Colonic mucosa (tissue), 4 donors: ENCODE measurements at regions not wholly inside any gene's neighbourhood (a gene's known extent, or its start where the extent isn't known, plus 50 kb on each side); places are given as distances from the start of the nearest gene placed in this dataset.
"Not testable (repeated sequence)": the region's sequence is repeated elsewhere in the genome, so short reads cannot be mapped to it uniquely, and the experiment has no call there.

ENCODE experiments used
- DNase-seq: peaks from one replicate; pipeline ENCODE4 v3.0.0-alpha.2; 2020
- H3K27ac ChIP-seq: fragments of 200-600 bp; one replicate; pipeline ENCODE4 v1.8.0; 2021
- H3K27me3 ChIP-seq: fragments of 200-600 bp; one replicate; pipeline ENCODE4 v1.8.0; 2021
- H3K36me3 ChIP-seq: fragments of 200-600 bp; one replicate; pipeline ENCODE4 v1.8.0; 2021
- H3K4me1 ChIP-seq: fragments of 200-600 bp; one replicate; pipeline ENCODE4 v1.8.0; 2021; ENCODE audit warnings: mild to moderate bottlenecking
- H3K4me3 ChIP-seq: fragments of 200-600 bp; one replicate; pipeline ENCODE4 v1.8.0; 2021
- H3K9ac ChIP-seq, 2 donors: one replicate each; pipeline ENCODE4 v1.7.0; 2013; ENCODE audit warnings: control low read depth in 2 of 2, low read depth in 2 of 2, low read length in 2 of 2
- H3K9me3 ChIP-seq: fragments of 200-600 bp; one replicate; pipeline ENCODE4 v1.8.0; 2021
- CTCF ChIP-seq: fragments of 200-600 bp; IDR thresholded peaks from one replicate; pipeline ENCODE4 v1.8.0; 2022; ENCODE audit warnings: antibody characterized with exemption, mild to moderate bottlenecking
- intact Hi-C: fragments of 100-400 bp; cut with DNase I; formaldehyde crosslinking; loops from one replicate; pipeline ENCODE4 v1.14.1; 2022
- donor health status: healthy.
- donor health status: DM: no; HTN: no; CAD: no.
- donor health status: DM: no; HTN: no; CAD: no.

- Histone ChIP-seq H3K4me1 (no peaks in the 10 kb centered on the region), H3K9ac (no peak overlapping the region), H3K36me3 (no peaks in the 10 kb centered on the region), H3K27ac (no peak overlapping the region), H3K9me3 (no peaks in the 10 kb centered on the region), H3K27me3 (no peaks in the 10 kb centered on the region), H3K4me3 (no peak overlapping the region)
- intact Hi-C loops: no loop called here
- TF ChIP-seq CTCF: no peak
- DNase-seq: no peak
Observed at GRCh38 chr17:22304667-22305303, 612.5 kb downstream of the KCNJ18 start.

GRCh38 chr17:22305356-22306071 is 613.2 kb downstream of the KCNJ18 start:
- Histone ChIP-seq H3K27me3 (no peaks in the 10 kb centered on the region), H3K4me3 (no peak overlapping the region), H3K36me3 (no peaks in the 10 kb centered on the region), H3K4me1 (no peaks in the 10 kb centered on the region), H3K9me3 (no peaks in the 10 kb centered on the region), H3K9ac (no peak overlapping the region), H3K27ac (no peak overlapping the region)
- DNase-seq: no peak
- intact Hi-C loops: no loop called here
- no peak for TF ChIP-seq CTCF

GRCh38 chr17:22310292-22310691 is 618.0 kb downstream of the KCNJ18 start:
- DNase-seq, H3K4me3 ChIP-seq, H3K9ac ChIP-seq, H3K27me3 ChIP-seq, H3K36me3 ChIP-seq, intact Hi-C loops, H3K4me1 ChIP-seq, H3K27ac ChIP-seq, H3K9me3 ChIP-seq: not testable (repeated sequence)

GRCh38 chr17:22310717-22311686 is 618.7 kb downstream of the KCNJ18 start:
- DNase-seq: no peak
- no peaks in the 10 kb centered on the region for H3K27me3 ChIP-seq
- no peaks in the 10 kb centered on the region for H3K9me3 ChIP-seq
- no peaks in the 10 kb centered on the region for H3K4me1 ChIP-seq
- no peak overlapping the region for H3K9ac ChIP-seq
- H3K4me3 ChIP-seq: no peak overlapping the region
- no peaks in the 10 kb centered on the region for H3K36me3 ChIP-seq
- H3K27ac ChIP-seq: no peak overlapping the region
- no peak for TF ChIP-seq CTCF
- intact Hi-C loops: no loop called here

- H3K4me1 ChIP-seq, H3K27me3 ChIP-seq, intact Hi-C loops, H3K9me3 ChIP-seq, H3K36me3 ChIP-seq, DNase-seq, H3K4me3 ChIP-seq, H3K27ac ChIP-seq, H3K9ac ChIP-seq: not testable (repeated sequence)
Observed at GRCh38 chr17:22321001-22321400, 628.7 kb downstream of the KCNJ18 start.

GRCh38 chr17:22322893-22323550 is 630.7 kb downstream of the KCNJ18 start:
- H3K36me3 ChIP-seq, H3K27ac ChIP-seq, intact Hi-C loops, H3K9ac ChIP-seq, DNase-seq, H3K9me3 ChIP-seq, H3K4me1 ChIP-seq, H3K27me3 ChIP-seq, H3K4me3 ChIP-seq: not testable (repeated sequence)
